H9 (cell line): ENCODE measurements at regions not wholly inside any gene's neighbourhood (a gene's known extent, or its start where the extent isn't known, plus 50 kb on each side); places are given as distances from the start of the nearest gene placed in this dataset.

Experiments
- DNase-seq: peaks from one replicate; pipeline ENCODE4 v3.0.0-alpha.2; 2017
- H2AFZ ChIP-seq: one replicate; pipeline ENCODE4 v1.6.1; 2013; ENCODE audit warnings: mild to moderate bottlenecking, low read length, control low read depth, moderate library complexity
- H2AK5ac ChIP-seq: 2 replicates; pipeline ENCODE4 v1.6.1; 2013; ENCODE audit warnings: low read length, control low read depth, mixed read lengths; ENCODE audit not compliant: insufficient read length
- H2BK120ac ChIP-seq: one replicate; pipeline ENCODE4 v1.6.1; 2013; ENCODE audit warnings: low read depth, mild to moderate bottlenecking, low read length, control low read depth, inconsistent platforms; ENCODE audit not compliant: poor library complexity, severe bottlenecking
- H2BK12ac ChIP-seq: 2 replicates; pipeline ENCODE4 v1.6.1; 2013; ENCODE audit warnings: low read length, control low read depth, mixed read lengths, low read depth; ENCODE audit not compliant: insufficient read length
- H2BK15ac ChIP-seq: 2 replicates; pipeline ENCODE4 v1.6.1; 2013; ENCODE audit warnings: low read depth, low read length, control low read depth
- H2BK20ac ChIP-seq: one replicate; pipeline ENCODE4 v1.6.1; 2013; ENCODE audit warnings: low read depth, mild to moderate bottlenecking, low read length, control low read depth, inconsistent platforms; ENCODE audit not compliant: poor library complexity, severe bottlenecking
- H2BK5ac ChIP-seq: 2 replicates; pipeline ENCODE4 v1.6.1; 2013; ENCODE audit warnings: low read length, control low read depth, mixed read lengths; ENCODE audit not compliant: insufficient read length
- H3K14ac ChIP-seq: 2 replicates; pipeline ENCODE4 v1.6.1; 2013; ENCODE audit warnings: low read length, control low read depth; ENCODE audit not compliant: insufficient read depth
- H3K18ac ChIP-seq: 2 replicates; pipeline ENCODE4 v1.6.1; 2013; ENCODE audit warnings: low read depth, mild to moderate bottlenecking, mixed read lengths, low read length, control low read depth; ENCODE audit not compliant: insufficient read length
- H3K23ac ChIP-seq: 2 replicates; pipeline ENCODE4 v1.6.1; 2013; ENCODE audit warnings: low read length, control low read depth, mixed read lengths, low read depth; ENCODE audit not compliant: insufficient read length
- H3K23me2 ChIP-seq: 2 replicates; pipeline ENCODE4 v1.6.1; 2013; ENCODE audit warnings: low read depth, mild to moderate bottlenecking, mixed read lengths, low read length, control low read depth; ENCODE audit not compliant: insufficient read length, poor library complexity, severe bottlenecking
- H3K27ac ChIP-seq: 2 replicates; pipeline ENCODE4 v1.5.1; 2013; ENCODE audit warnings: low read length, control low read depth, mixed read lengths, low read depth; ENCODE audit not compliant: insufficient read length
- H3K27me3 ChIP-seq: 2 replicates; pipeline ENCODE4 v1.6.1; 2013; ENCODE audit warnings: low read length, control low read depth, inconsistent platforms; ENCODE audit not compliant: insufficient read depth
- H3K4ac ChIP-seq: 2 replicates; pipeline ENCODE4 v1.6.1; 2013; ENCODE audit warnings: low read depth, mild to moderate bottlenecking, control low read depth, inconsistent platforms, low read length, moderate library complexity
- H3K4me1 ChIP-seq: 2 replicates; pipeline ENCODE4 v1.6.1; 2013; ENCODE audit warnings: low read length, control low read depth, inconsistent platforms; ENCODE audit not compliant: insufficient read depth
- H3K4me2 ChIP-seq: 2 replicates; pipeline ENCODE4 v1.6.1; 2013; ENCODE audit warnings: low read length, control low read depth, mixed read lengths; ENCODE audit not compliant: insufficient read length, insufficient read depth
- H3K56ac ChIP-seq: 2 replicates; pipeline ENCODE4 v1.6.1; 2013; ENCODE audit warnings: low read depth, mild to moderate bottlenecking, mixed read lengths, low read length, control low read depth; ENCODE audit not compliant: insufficient read length
- H3K79me1 ChIP-seq: 2 replicates; pipeline ENCODE4 v1.6.1; 2013; ENCODE audit warnings: low read depth, mild to moderate bottlenecking, moderate library complexity, low read length, control low read depth, inconsistent platforms; ENCODE audit not compliant: insufficient read depth, poor library complexity, severe bottlenecking
- H3K79me2 ChIP-seq: 2 replicates; pipeline ENCODE4 v1.6.1; 2013; ENCODE audit warnings: low read length, control low read depth, inconsistent platforms; ENCODE audit not compliant: insufficient read depth
- H3K9ac ChIP-seq: 2 replicates; pipeline ENCODE4 v1.6.1; 2013; ENCODE audit warnings: low read length, control low read depth, mixed read lengths; ENCODE audit not compliant: insufficient read length; ENCODE audit errors: extremely low read depth
- H3K9me3 ChIP-seq: one replicate; pipeline ENCODE4 v1.6.1; 2013; ENCODE audit warnings: low read depth, low read length, inconsistent platforms; ENCODE audit not compliant: control insufficient read depth
- H3T11ph ChIP-seq: one replicate; pipeline ENCODE4 v1.6.1; 2013; ENCODE audit warnings: mild to moderate bottlenecking, low read length, control low read depth, inconsistent platforms
- H4K20me1 ChIP-seq: one replicate; pipeline ENCODE4 v1.6.1; 2013; ENCODE audit not compliant: control insufficient read depth, insufficient read length, insufficient read depth
- H4K5ac ChIP-seq: 2 replicates; pipeline ENCODE4 v1.6.1; 2013; ENCODE audit warnings: low read depth, mild to moderate bottlenecking, mixed read lengths, low read length, control low read depth; ENCODE audit not compliant: insufficient read length
- H4K8ac ChIP-seq: replicated peaks from 2 replicates; pipeline ENCODE4 v1.6.1; 2013; ENCODE audit warnings: low read length, control low read depth, mixed read lengths, low read depth; ENCODE audit not compliant: insufficient read length
- H4K91ac ChIP-seq: 2 replicates; pipeline ENCODE4 v1.6.1; 2013; ENCODE audit warnings: low read depth, mild to moderate bottlenecking, moderate library complexity, mixed read lengths, low read length, control low read depth; ENCODE audit not compliant: insufficient read length
- H3K27ac Mint-ChIP-seq, 3 experiments: 2 replicates in 2 of 3; 3 replicates in 1 of 3; pipeline ENCODE4 v1.8.0; 2020 to 2021; ENCODE audit warnings: mixed read lengths in 3 of 3, mild to moderate bottlenecking in 1 of 3, moderate library complexity in 1 of 3
- H3K27me3 Mint-ChIP-seq: 2 replicates; pipeline ENCODE4 v1.8.0; 2021; ENCODE audit warnings: low read depth, mild to moderate bottlenecking, moderate library complexity, mixed read lengths
- H3K36me3 Mint-ChIP-seq, 3 experiments: 2 replicates in 2 of 3; 3 replicates in 1 of 3; pipeline ENCODE4 v1.8.0; 2020 to 2021; ENCODE audit warnings: low read depth in 3 of 3, mixed read lengths in 3 of 3; ENCODE audit not compliant: insufficient read depth in 1 of 3
- H3K4me1 Mint-ChIP-seq, 2 experiments: 2 replicates each; pipeline ENCODE4 v1.8.0; 2020; ENCODE audit warnings: mixed read lengths in 2 of 2
- H3K4me3 Mint-ChIP-seq, 2 experiments: 2 replicates in 1 of 2; 3 replicates in 1 of 2; pipeline ENCODE4 v1.8.0; 2020 to 2021; ENCODE audit warnings: mild to moderate bottlenecking in 2 of 2, mixed read lengths in 2 of 2, moderate library complexity in 1 of 2
- H3K9me3 Mint-ChIP-seq, 2 experiments: 2 replicates in 1 of 2; 3 replicates in 1 of 2; pipeline ENCODE4 v1.8.0; 2020; ENCODE audit warnings: mild to moderate bottlenecking in 2 of 2, mixed read lengths in 2 of 2, moderate library complexity in 1 of 2
- WGBS: extraction: QIAGEN DNeasy Blood & Tissue Kit; methylation state at CpG from one replicate; pipeline ENCODE4 v1.1.7; 2013; ENCODE audit warnings: missing lambda C conversion rate, low lambda C conversion rate, mixed read lengths; ENCODE audit not compliant: insufficient read length; ENCODE audit errors: extremely low coverage; 5-methylcytosine and 5-hydroxymethylcytosine counted together
- TF ChIP-seq, protein P1 (sequence below): fragments of 200-600 bp; sonication (generic); conservative IDR thresholded peaks from 3 replicates; pipeline ENCODE4 v1.8.0; 2021; ENCODE audit warnings: antibody characterized with exemption, mild to moderate bottlenecking

GRCh38 chr3:80553211-80553610 lies 785.4 kb upstream of the ROBO1 start:
- H3K23ac ChIP-seq: no peak overlapping the region
- H2AK5ac ChIP-seq: no peak overlapping the region
- no peaks in the 10 kb centered on the region for H3K79me1 ChIP-seq
- H2AFZ ChIP-seq: no peak overlapping the region
- H3K79me2 ChIP-seq: no peaks in the 10 kb centered on the region
- no peaks in the 10 kb centered on the region for H3K27me3 ChIP-seq
- no peak overlapping the region for H4K8ac ChIP-seq
- H3K27ac ChIP-seq: no peak overlapping the region
- 100% methylated on average over 1 of the region's 4 CpGs for WGBS
- no peak overlapping the region for H3K4me2 ChIP-seq
- no peaks in the 10 kb centered on the region for H3K36me3 Mint-ChIP-seq
- H3K18ac ChIP-seq: no peak overlapping the region
- no peaks in the 10 kb centered on the region for H3K9me3 Mint-ChIP-seq
- H3K9ac ChIP-seq: no peak overlapping the region
- H2BK120ac ChIP-seq: no peak overlapping the region
- no peak overlapping the region for H3K4ac ChIP-seq
- no peak overlapping the region for H4K5ac ChIP-seq
- no peak overlapping the region for H4K91ac ChIP-seq
- no peak overlapping the region for H2BK20ac ChIP-seq
- H2BK15ac ChIP-seq: no peak overlapping the region
- no peak for DNase-seq
- no peak overlapping the region for H3K27ac Mint-ChIP-seq
- H3K9me3 ChIP-seq: no peaks in the 10 kb centered on the region
- TF ChIP-seq, protein P1, sequence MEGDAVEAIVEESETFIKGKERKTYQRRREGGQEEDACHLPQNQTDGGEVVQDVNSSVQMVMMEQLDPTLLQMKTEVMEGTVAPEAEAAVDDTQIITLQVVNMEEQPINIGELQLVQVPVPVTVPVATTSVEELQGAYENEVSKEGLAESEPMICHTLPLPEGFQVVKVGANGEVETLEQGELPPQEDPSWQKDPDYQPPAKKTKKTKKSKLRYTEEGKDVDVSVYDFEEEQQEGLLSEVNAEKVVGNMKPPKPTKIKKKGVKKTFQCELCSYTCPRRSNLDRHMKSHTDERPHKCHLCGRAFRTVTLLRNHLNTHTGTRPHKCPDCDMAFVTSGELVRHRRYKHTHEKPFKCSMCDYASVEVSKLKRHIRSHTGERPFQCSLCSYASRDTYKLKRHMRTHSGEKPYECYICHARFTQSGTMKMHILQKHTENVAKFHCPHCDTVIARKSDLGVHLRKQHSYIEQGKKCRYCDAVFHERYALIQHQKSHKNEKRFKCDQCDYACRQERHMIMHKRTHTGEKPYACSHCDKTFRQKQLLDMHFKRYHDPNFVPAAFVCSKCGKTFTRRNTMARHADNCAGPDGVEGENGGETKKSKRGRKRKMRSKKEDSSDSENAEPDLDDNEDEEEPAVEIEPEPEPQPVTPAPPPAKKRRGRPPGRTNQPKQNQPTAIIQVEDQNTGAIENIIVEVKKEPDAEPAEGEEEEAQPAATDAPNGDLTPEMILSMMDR: no peak
- no peak overlapping the region for H3T11ph ChIP-seq
- H3K56ac ChIP-seq: no peak overlapping the region
- no peaks in the 10 kb centered on the region for H4K20me1 ChIP-seq
- no peak overlapping the region for H3K4me3 Mint-ChIP-seq
- no peak overlapping the region for H2BK12ac ChIP-seq
- no peaks in the 10 kb centered on the region for H3K4me1 Mint-ChIP-seq
- no peaks in the 10 kb centered on the region for H3K4me1 ChIP-seq
- no peak overlapping the region for H2BK5ac ChIP-seq
- H3K14ac ChIP-seq: no peak overlapping the region
- no peaks in the 10 kb centered on the region for H3K27me3 Mint-ChIP-seq
- no peaks in the 10 kb centered on the region for H3K23me2 ChIP-seq
